ENCODE measurements at regions not wholly inside any gene's neighbourhood (a gene's known extent, or its start where the extent isn't known, plus 50 kb on each side); places are given as distances from the start of the nearest gene placed in this dataset.

DNA sequence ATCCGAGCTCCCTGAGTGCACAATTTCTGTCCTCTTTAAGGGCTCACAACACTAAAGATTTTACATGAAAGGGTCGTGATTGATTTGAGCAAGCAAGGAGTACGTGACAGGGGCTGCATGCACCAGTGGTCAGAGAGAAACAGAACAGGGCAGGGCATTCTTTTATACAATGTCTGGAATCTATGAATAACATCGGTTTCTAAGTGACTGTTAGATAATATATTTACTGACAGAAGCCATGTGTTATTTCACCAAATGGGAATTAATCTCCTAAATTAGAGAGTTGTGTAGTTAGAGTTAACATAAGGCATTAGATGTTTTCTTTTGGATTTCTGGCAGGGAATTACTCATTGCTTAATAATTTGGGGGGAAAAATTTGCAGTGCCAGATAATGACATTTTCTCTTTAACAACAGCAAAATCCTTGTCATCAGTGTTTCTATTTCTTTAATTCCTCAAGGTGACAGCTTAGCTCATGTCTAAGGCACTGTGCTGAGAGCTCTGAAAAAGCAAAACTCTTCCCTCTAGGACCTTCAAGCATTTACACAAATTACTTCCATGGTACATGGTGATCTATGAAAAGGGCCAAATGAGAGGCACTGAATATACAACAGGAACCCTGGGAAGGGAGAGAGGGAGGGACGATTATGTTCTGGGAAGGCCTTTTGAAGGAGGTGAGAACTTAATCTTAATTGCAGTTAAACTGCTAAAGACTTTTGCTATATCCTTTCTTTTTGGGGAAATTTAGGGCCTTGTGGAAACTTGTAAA lies 145.0 kb downstream of the RTL3 start:
- H3K4me3 Mint-ChIP-seq (ENCODE audit: unreplicated experiment) = no peak overlapping the region
- H3K27me3 Mint-ChIP-seq (ENCODE audit: unreplicated experiment) = peaks cover 3% of the 10 kb centered on the region
- H3K9me3 Mint-ChIP-seq (ENCODE audit: unreplicated experiment) = no peaks in the 10 kb centered on the region
- H3K36me3 Mint-ChIP-seq (ENCODE audit: unreplicated experiment) = no peaks in the 10 kb centered on the region
- TF ChIP-seq, protein P1, sequence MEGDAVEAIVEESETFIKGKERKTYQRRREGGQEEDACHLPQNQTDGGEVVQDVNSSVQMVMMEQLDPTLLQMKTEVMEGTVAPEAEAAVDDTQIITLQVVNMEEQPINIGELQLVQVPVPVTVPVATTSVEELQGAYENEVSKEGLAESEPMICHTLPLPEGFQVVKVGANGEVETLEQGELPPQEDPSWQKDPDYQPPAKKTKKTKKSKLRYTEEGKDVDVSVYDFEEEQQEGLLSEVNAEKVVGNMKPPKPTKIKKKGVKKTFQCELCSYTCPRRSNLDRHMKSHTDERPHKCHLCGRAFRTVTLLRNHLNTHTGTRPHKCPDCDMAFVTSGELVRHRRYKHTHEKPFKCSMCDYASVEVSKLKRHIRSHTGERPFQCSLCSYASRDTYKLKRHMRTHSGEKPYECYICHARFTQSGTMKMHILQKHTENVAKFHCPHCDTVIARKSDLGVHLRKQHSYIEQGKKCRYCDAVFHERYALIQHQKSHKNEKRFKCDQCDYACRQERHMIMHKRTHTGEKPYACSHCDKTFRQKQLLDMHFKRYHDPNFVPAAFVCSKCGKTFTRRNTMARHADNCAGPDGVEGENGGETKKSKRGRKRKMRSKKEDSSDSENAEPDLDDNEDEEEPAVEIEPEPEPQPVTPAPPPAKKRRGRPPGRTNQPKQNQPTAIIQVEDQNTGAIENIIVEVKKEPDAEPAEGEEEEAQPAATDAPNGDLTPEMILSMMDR (IDR thresholded peaks at IDR 0.05; ENCODE audit: partially characterized antibody, unreplicated experiment) = no peak
- DNase-seq = no peak
- no peak overlapping the region for H3K27ac Mint-ChIP-seq (ENCODE audit: unreplicated experiment)
- H3K4me1 Mint-ChIP-seq (ENCODE audit: low read depth, unreplicated experiment) = peaks cover 7% of the 10 kb centered on the region

DNA sequence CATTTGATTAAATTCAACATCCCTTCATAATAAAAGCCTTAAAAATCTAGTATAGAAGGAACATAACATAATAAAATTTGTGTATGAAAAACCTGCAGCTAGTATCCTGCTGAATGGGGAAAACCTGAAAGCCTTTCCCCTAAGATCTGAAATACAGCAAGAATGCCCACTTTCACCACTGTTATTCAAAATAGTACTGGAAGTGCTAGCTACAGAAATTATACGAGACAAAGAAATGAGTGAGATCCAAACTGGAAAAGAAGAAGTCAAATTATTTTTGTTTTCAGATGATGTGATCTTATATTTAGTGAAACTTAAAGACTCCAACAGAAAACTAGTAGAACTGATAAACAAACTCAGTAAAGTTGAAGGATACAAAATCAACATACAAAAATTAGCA lies 152.9 kb downstream of the RTL3 start:
- H3K9me3 Mint-ChIP-seq (ENCODE audit: unreplicated experiment) = no peaks in the 10 kb centered on the region

DNA sequence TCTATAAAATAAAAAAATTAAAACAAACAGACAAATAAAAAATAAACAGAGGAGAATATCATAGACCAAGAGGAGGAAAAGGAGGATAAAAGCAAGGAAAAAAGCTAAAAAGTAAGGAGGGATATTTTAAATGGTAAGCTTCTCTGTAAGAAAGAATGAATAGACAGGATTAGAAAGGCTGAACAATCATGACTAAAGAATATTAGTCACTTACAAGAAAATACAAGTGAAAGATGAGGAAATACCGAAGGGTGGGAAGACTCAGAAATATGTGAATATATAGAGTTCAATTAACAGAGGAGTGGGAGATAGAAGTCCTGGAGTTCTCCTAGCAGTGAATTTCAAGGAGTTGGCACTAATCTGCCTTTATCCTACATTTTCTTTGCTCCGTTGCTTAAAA lies 162.6 kb downstream of the RTL3 start:
- H3K36me3 Mint-ChIP-seq (ENCODE audit: unreplicated experiment) = no peaks in the 10 kb centered on the region
- no peak overlapping the region for H3K4me3 Mint-ChIP-seq (ENCODE audit: unreplicated experiment)
- DNase-seq = no peak
- no peaks in the 10 kb centered on the region for H3K27me3 Mint-ChIP-seq (ENCODE audit: unreplicated experiment)
- no peaks in the 10 kb centered on the region for H3K4me1 Mint-ChIP-seq (ENCODE audit: low read depth, unreplicated experiment)
- H3K27ac Mint-ChIP-seq (ENCODE audit: unreplicated experiment) = no peak overlapping the region
- TF ChIP-seq, protein P1 (IDR thresholded peaks at IDR 0.05; ENCODE audit: partially characterized antibody, unreplicated experiment) = no peak
- no peaks in the 10 kb centered on the region for H3K9me3 Mint-ChIP-seq (ENCODE audit: unreplicated experiment)

More for the DNA sequence above, 152.9 kb downstream of the RTL3 start:
- H3K4me1 Mint-ChIP-seq (ENCODE audit: low read depth, unreplicated experiment) = no peaks in the 10 kb centered on the region
- H3K4me3 Mint-ChIP-seq (ENCODE audit: unreplicated experiment) = no peak overlapping the region
- DNase-seq = no peak
- no peak overlapping the region for H3K27ac Mint-ChIP-seq (ENCODE audit: unreplicated experiment)
- H3K36me3 Mint-ChIP-seq (ENCODE audit: unreplicated experiment) = no peaks in the 10 kb centered on the region
- TF ChIP-seq, protein P1 (IDR thresholded peaks at IDR 0.05; ENCODE audit: partially characterized antibody, unreplicated experiment) = no peak
- no peaks in the 10 kb centered on the region for H3K27me3 Mint-ChIP-seq (ENCODE audit: unreplicated experiment)

DNA sequence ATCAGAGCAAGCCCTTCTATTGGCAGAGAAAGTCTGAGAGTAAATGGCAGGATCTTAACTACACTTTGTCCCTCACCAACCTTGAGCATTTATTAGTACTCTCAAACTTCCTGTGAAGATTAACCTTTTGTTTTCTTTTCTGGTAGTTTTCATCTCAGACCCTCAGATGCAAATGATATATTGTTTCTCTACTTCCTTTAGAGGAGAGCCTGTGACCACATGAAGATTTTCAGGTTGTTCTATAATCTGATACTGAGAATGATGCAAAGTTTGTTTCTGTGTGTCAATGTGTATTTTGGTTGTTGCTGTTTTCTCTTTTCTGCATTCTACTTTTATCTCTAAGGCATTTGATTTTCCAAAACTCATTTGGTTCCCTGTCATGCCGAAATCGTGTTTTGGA lies 165.8 kb upstream of the CYSLTR1 start:
- H3K4me3 Mint-ChIP-seq (ENCODE audit: unreplicated experiment) = no peak overlapping the region
- no peak overlapping the region for H3K27ac Mint-ChIP-seq (ENCODE audit: unreplicated experiment)
- DNase-seq = no peak
- TF ChIP-seq, protein P1 (IDR thresholded peaks at IDR 0.05; ENCODE audit: partially characterized antibody, unreplicated experiment) = no peak
- no peaks in the 10 kb centered on the region for H3K27me3 Mint-ChIP-seq (ENCODE audit: unreplicated experiment)
- H3K36me3 Mint-ChIP-seq (ENCODE audit: unreplicated experiment) = no peaks in the 10 kb centered on the region
- H3K9me3 Mint-ChIP-seq (ENCODE audit: unreplicated experiment) = no peaks in the 10 kb centered on the region
- H3K4me1 Mint-ChIP-seq (ENCODE audit: low read depth, unreplicated experiment) = no peaks in the 10 kb centered on the region

DNA sequence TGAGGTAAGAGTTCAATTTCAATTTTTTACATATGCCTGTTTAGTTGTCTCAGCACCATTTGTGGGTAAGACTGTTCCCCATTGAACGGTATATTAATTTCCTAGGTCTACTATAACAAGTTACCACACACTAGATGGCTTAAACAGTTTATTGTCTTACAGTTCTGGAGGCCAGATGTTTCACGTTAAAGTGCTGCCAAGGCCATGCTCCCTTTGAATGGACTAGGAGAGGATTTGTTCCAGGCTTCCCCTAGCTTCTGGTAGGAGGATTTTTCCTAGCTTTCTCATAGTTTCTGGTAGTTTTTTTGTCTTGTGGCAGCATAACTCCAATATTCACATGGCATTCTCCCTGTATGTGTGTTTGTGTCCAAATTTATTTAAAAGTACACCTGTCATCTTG lies 149.3 kb upstream of the CYSLTR1 start:
- no peaks in the 10 kb centered on the region for H3K9me3 Mint-ChIP-seq (ENCODE audit: unreplicated experiment)
- H3K4me3 Mint-ChIP-seq (ENCODE audit: unreplicated experiment) = no peak overlapping the region
- H3K4me1 Mint-ChIP-seq (ENCODE audit: low read depth, unreplicated experiment) = no peaks in the 10 kb centered on the region
- no peaks in the 10 kb centered on the region for H3K36me3 Mint-ChIP-seq (ENCODE audit: unreplicated experiment)
- DNase-seq = no peak
- no peaks in the 10 kb centered on the region for H3K27me3 Mint-ChIP-seq (ENCODE audit: unreplicated experiment)
- no peak overlapping the region for H3K27ac Mint-ChIP-seq (ENCODE audit: unreplicated experiment)
- TF ChIP-seq, protein P1 (IDR thresholded peaks at IDR 0.05; ENCODE audit: partially characterized antibody, unreplicated experiment) = no peak

All from glutamatergic neuron (in vitro differentiated cells).